OCI-LY7 (cell line): ENCODE measurements at regions not wholly inside any gene's neighbourhood (a gene's known extent, or its start where the extent isn't known, plus 50 kb on each side); places are given as distances from the start of the nearest gene placed in this dataset.

ENCODE experiments used
- BruUV-seq: library from RNA; stranded (reverse); fragments of 400-500 nt; replicated peaks from 2 replicates; lab custom pipeline; 2021; lab: Mats Ljungman, UMichigan
- CTCF ChIA-PET: fragments of 300-600 bp; sonication (Branson Sonifier 250); formaldehyde crosslinking; loops from one replicate; lab custom pipeline; 2022; ENCODE audit warnings: antibody characterized with exemption; ENCODE audit not compliant: unreplicated experiment; lab: Charles Lee
- POLR2A ChIA-PET: fragments of 300-600 bp; sonication (Branson Sonifier 250); formaldehyde crosslinking; loops from one replicate; lab custom pipeline; 2022; ENCODE audit warnings: antibody characterized with exemption; lab: Charles Lee
- DNase-seq: peaks from one replicate; pipeline ENCODE4 v3.0.0-alpha.2; 2015; ENCODE audit warnings: low spot score
- H2AFZ ChIP-seq: fragments of 200-600 bp; sonication (generic), shearing (Covaris generic); 2 replicates; pipeline ENCODE4 v1.6.1; 2014; ENCODE audit warnings: mild to moderate bottlenecking, antibody characterized with exemption, low read length, moderate library complexity
- H3K27ac ChIP-seq: fragments of 200-600 bp; sonication (generic); 2 replicates; pipeline ENCODE4 v1.5.1; 2014; ENCODE audit warnings: mixed run types, low read depth, mild to moderate bottlenecking, moderate library complexity, low read length, inconsistent platforms; ENCODE audit not compliant: poor library complexity, severe bottlenecking
- H3K36me3 ChIP-seq: fragments of 200-600 bp; sonication (generic); 2 replicates; pipeline ENCODE4 v1.6.1; 2014; ENCODE audit warnings: mild to moderate bottlenecking, antibody characterized with exemption, low read length, moderate library complexity, mixed read lengths; ENCODE audit not compliant: insufficient read depth
- H3K4me1 ChIP-seq: fragments of 200-600 bp; sonication (generic); 2 replicates; pipeline ENCODE4 v1.5.1; 2014; ENCODE audit warnings: mild to moderate bottlenecking, low read length; ENCODE audit not compliant: insufficient read depth, poor library complexity, severe bottlenecking
- H3K4me2 ChIP-seq: fragments of 200-600 bp; sonication (generic); 2 replicates; pipeline ENCODE4 v1.6.1; 2014; ENCODE audit warnings: mild to moderate bottlenecking, low read length
- H3K4me3 ChIP-seq: fragments of 200-600 bp; sonication (generic); 2 replicates; pipeline ENCODE4 v1.5.1; 2014; ENCODE audit warnings: mild to moderate bottlenecking, low read depth, low read length; ENCODE audit not compliant: poor library complexity, severe bottlenecking
- H3K79me2 ChIP-seq: fragments of 200-600 bp; sonication (generic); 2 replicates; pipeline ENCODE4 v1.6.1; 2016; ENCODE audit warnings: low read depth, mild to moderate bottlenecking, low read length, moderate library complexity, mixed read lengths; ENCODE audit not compliant: insufficient read depth
- H3K9me2 ChIP-seq: fragments of 200-600 bp; sonication (generic); 2 replicates; pipeline ENCODE4 v1.6.1; 2016; ENCODE audit warnings: mild to moderate bottlenecking, low read length, mixed read lengths; ENCODE audit not compliant: insufficient read depth
- H3K9me3 ChIP-seq: fragments of 200-600 bp; sonication (generic); 2 replicates; pipeline ENCODE4 v1.6.1; 2014; ENCODE audit warnings: mild to moderate bottlenecking, mixed run types, low read length, mixed read lengths
- H4K20me1 ChIP-seq: fragments of 200-600 bp; sonication (generic); 2 replicates; pipeline ENCODE4 v1.6.1; 2014; ENCODE audit warnings: mild to moderate bottlenecking, antibody characterized with exemption, low read length, moderate library complexity, mixed read lengths; ENCODE audit not compliant: insufficient read depth
- CTCF ChIP-seq: fragments of 200-600 bp; sonication (generic); conservative IDR thresholded peaks from 2 replicates; pipeline ENCODE4 v1.5.1; 2014; ENCODE audit warnings: mild to moderate bottlenecking, antibody characterized with exemption, low read length, moderate library complexity, mixed read lengths
- EZH2phosphoT487 ChIP-seq: fragments of 200-600 bp; sonication (generic); IDR thresholded peaks from 2 replicates; pipeline ENCODE4 v1.6.1; 2018; ENCODE audit warnings: low read depth, borderline replicate concordance, mild to moderate bottlenecking, mixed run types, antibody characterized with exemption, low read length, moderate library complexity, mixed read lengths
- intact Hi-C: fragments of 100-400 bp; cut with micrococcal nuclease; formaldehyde crosslinking; loops from one replicate; pipeline ENCODE4 v1.10.0; 2022; ENCODE audit not compliant: unreplicated experiment

DNA sequence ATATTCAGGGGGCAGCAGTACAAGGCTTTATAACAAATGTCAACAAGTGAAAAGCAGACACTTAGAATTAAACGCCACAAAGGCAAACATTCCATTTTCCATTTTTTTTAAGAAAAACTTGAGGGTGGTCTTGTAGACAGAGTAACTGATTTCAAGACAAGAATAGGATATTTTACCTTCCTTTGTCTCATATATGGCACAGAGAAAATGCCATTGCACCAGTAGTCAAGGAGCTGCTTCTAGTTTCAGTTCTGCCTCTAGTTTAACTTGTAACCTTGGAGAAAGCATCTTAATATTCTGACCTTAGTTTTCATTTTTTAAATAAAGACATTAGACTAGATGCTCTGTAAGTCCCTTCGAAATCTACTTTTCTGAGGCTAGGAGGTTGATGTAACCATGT lies 355.3 kb upstream of the KCNN2 start:
- Histone ChIP-seq H3K4me1 (no peaks in the 10 kb centered on the region), H3K36me3 (no peaks in the 10 kb centered on the region), H3K4me3 (no peak overlapping the region), H2AFZ (no peak overlapping the region), H3K4me2 (no peak overlapping the region), H4K20me1 (no peaks in the 10 kb centered on the region), H3K27ac (no peak overlapping the region), H3K9me2 (no peaks in the 10 kb centered on the region), H3K9me3 (no peaks in the 10 kb centered on the region), H3K79me2 (no peaks in the 10 kb centered on the region)
- ChIA-PET CTCF (interaction anchor here (0.8 kb wide), 1 partner anchor 10 kb away, joined by 3 read pairs; no protein-coding TSS in a partner anchor), POLR2A (interaction anchor here (0.5 kb wide), 1 partner anchor 104 kb away, joined by 3 read pairs; no protein-coding TSS in a partner anchor)
- DNase-seq, result no peak
- BruUV-seq, result no TSS peak
- no peak for TF ChIP-seq EZH2phosphoT487
- TF ChIP-seq CTCF, result no peak
- intact Hi-C loops, result no loop called here

GRCh38 chr5:114007678-114008077 lies 354.2 kb upstream of the KCNN2 start:
- Histone ChIP-seq H3K79me2 (no peaks in the 10 kb centered on the region), H3K4me1 (no peaks in the 10 kb centered on the region), H2AFZ (no peak overlapping the region), H3K9me3 (no peaks in the 10 kb centered on the region), H4K20me1 (no peaks in the 10 kb centered on the region), H3K4me2 (no peak overlapping the region), H3K4me3 (no peak overlapping the region), H3K27ac (no peak overlapping the region), H3K36me3 (no peaks in the 10 kb centered on the region), H3K9me2 (no peaks in the 10 kb centered on the region)
- intact Hi-C loops, result no loop called here
- BruUV-seq, result no TSS peak
- DNase-seq, result no peak
- TF ChIP-seq CTCF, result no peak
- TF ChIP-seq EZH2phosphoT487, result no peak
- ChIA-PET CTCF (no interaction called here), POLR2A (interaction anchor here (0.7 kb wide), 1 partner anchor 578 kb away, joined by 3 read pairs; no protein-coding TSS in a partner anchor)

- no peak for DNase-seq
- Histone ChIP-seq H3K27ac (no peak overlapping the region), H2AFZ (no peak overlapping the region), H3K79me2 (no peaks in the 10 kb centered on the region), H3K4me1 (no peaks in the 10 kb centered on the region), H3K36me3 (no peaks in the 10 kb centered on the region), H3K9me3 (no peaks in the 10 kb centered on the region), H3K9me2 (no peaks in the 10 kb centered on the region), H3K4me3 (no peak overlapping the region), H4K20me1 (no peaks in the 10 kb centered on the region), H3K4me2 (no peak overlapping the region)
- intact Hi-C loops, result no loop called here
- TF ChIP-seq EZH2phosphoT487 (no peak), CTCF (no peak)
- BruUV-seq, result no TSS peak
- CTCF ChIA-PET, result no interaction called here
- POLR2A ChIA-PET, result no interaction called here
Measured at GRCh38 chr5:114010362-114010761, 351.5 kb upstream of the KCNN2 start.
